ENCODE measurements at regions not wholly inside any gene's neighbourhood (a gene's known extent, or its start where the extent isn't known, plus 50 kb on each side); places are given as distances from the start of the nearest gene placed in this dataset.
"Not testable (repeated sequence)": the region's sequence is repeated elsewhere in the genome, so short reads cannot be mapped to it uniquely, and the experiment has no call there.

GRCh38 chr7:66574768-66575167 is 53.9 kb upstream of the KCTD7 start:
- TF ChIP-seq CTCF (conservative IDR thresholded peaks at IDR 0.05; ENCODE audit: low read length); EZH2phosphoT487 (IDR thresholded peaks at IDR 0.05; ENCODE audit: borderline replicate concordance, low read depth, low read length): not testable (repeated sequence)
